BE2C (cell line): ENCODE measurements at regions not wholly inside any gene's neighbourhood (a gene's known extent, or its start where the extent isn't known, plus 50 kb on each side); places are given as distances from the start of the nearest gene placed in this dataset.

Source experiments
- DNase-seq: peaks from one replicate; pipeline ENCODE4 v3.0.0-alpha.2; 2020
- H3K27me3 ChIP-seq: fragments of 250-450 bp; sonication (Bioruptor Pico); 2 replicates; pipeline ENCODE4 v1.5.1; 2020; ENCODE audit warnings: mild to moderate bottlenecking
- H3K36me3 ChIP-seq: fragments of 250-450 bp; sonication (Bioruptor Pico); 2 replicates; pipeline ENCODE4 v1.5.1; 2020; ENCODE audit warnings: mild to moderate bottlenecking
- H3K4me1 ChIP-seq: fragments of 250-450 bp; sonication (Bioruptor Pico); 2 replicates; pipeline ENCODE4 v1.5.1; 2020
- H3K4me3 ChIP-seq: 2 replicates; pipeline ENCODE4 v1.5.1; 2011; ENCODE audit warnings: low read depth, low read length
- H3K9me3 ChIP-seq: fragments of 250-450 bp; sonication (Bioruptor Pico); 2 replicates; pipeline ENCODE4 v1.5.1; 2020
- CTCF ChIP-seq: IDR thresholded peaks from 2 replicates; pipeline ENCODE4 v1.5.1; 2012; ENCODE audit warnings: mild to moderate bottlenecking, low read depth, low read length

GRCh38 chr2:67232936-67233335 is 164.2 kb upstream of the ETAA1 start:
- TF ChIP-seq CTCF, result no peak
- no peaks in the 10 kb centered on the region for H3K9me3 ChIP-seq
- no peak for DNase-seq
- no peaks in the 10 kb centered on the region for H3K27me3 ChIP-seq
- H3K4me3 ChIP-seq, result no peak overlapping the region
- H3K4me1 ChIP-seq, result no peaks in the 10 kb centered on the region
- no peaks in the 10 kb centered on the region for H3K36me3 ChIP-seq

DNA sequence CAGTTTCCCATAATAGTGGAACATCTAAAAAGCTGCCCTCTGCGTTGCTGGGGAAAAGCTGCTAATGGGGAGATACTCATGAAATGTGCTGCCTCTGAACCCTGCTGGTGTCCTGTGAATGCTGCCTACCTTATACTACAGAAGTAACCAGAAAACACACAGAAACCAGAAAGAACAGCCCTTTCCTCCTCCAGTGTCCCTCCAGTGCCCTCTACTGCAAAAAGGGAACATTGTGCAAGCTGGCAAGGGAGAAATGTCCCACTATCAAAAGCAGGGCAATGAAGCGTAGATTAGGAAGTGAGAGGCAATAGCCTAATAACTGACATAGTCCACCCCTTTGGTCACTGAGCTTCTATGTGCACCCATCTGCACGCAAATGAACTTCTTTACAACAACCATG is 162.7 kb upstream of the ETAA1 start:
- no peak for DNase-seq
- Histone ChIP-seq H3K4me3 (no peak overlapping the region), H3K9me3 (no peaks in the 10 kb centered on the region), H3K36me3 (no peaks in the 10 kb centered on the region), H3K27me3 (no peaks in the 10 kb centered on the region), H3K4me1 (no peaks in the 10 kb centered on the region)
- TF ChIP-seq CTCF, result peak; percentile 64

DNA sequence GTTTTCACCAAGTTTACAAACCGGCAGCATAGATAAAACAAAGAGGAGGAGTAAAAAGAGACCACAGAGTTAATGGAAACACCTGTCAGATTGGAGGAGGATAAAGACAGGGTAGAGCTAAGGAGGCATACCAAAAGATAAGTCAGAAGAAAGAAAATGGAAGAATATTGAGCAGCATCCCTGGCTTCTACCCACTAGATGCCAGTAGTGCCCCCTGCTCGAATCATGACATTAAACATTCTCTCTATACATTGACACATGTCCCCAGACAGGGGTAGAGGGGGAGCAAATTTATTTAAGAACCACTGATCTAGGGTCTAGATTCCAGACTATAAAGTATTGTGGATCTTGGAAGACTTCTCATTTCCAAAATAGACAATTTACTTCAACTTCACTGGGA is 159.8 kb upstream of the ETAA1 start:
- Histone ChIP-seq H3K9me3 (no peaks in the 10 kb centered on the region), H3K4me3 (no peak overlapping the region), H3K4me1 (no peaks in the 10 kb centered on the region), H3K36me3 (no peaks in the 10 kb centered on the region), H3K27me3 (no peaks in the 10 kb centered on the region)
- DNase-seq, result no peak
- 0 out of 2 replicates have a peak, but pooled peaks have one; percentile 24 for TF ChIP-seq CTCF

DNA sequence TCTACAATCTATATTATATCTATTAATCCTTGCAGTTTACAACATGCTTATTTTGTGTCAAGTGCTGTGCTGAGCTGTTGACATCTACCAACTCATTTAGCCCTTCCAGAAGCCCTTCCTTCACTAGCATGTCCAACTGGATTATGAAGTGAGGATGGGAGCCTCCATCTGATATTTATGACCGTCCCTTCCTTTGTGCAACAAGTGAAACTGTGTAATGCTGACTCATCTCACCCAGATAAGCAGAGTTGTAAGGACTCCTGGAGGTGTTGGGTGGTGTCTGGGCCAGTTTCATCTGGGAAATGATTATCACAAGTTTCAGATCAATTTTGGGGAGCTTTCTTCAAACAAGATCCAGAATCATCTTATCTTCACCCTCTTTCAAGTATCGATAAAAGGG is 156.6 kb upstream of the ETAA1 start:
- Histone ChIP-seq H3K27me3 (no peaks in the 10 kb centered on the region), H3K36me3 (no peaks in the 10 kb centered on the region), H3K4me3 (no peak overlapping the region), H3K4me1 (no peaks in the 10 kb centered on the region), H3K9me3 (no peaks in the 10 kb centered on the region)
- no peak for TF ChIP-seq CTCF
- no peak for DNase-seq

GRCh38 chr2:67241453-67241852 is 155.7 kb upstream of the ETAA1 start:
- TF ChIP-seq CTCF, result no peak

GRCh38 chr2:67242456-67242855 is 154.7 kb upstream of the ETAA1 start:
- Histone ChIP-seq H3K4me3 (no peak overlapping the region), H3K27me3 (no peaks in the 10 kb centered on the region), H3K4me1 (no peaks in the 10 kb centered on the region), H3K9me3 (no peaks in the 10 kb centered on the region), H3K36me3 (no peaks in the 10 kb centered on the region)
- TF ChIP-seq CTCF, result no peak
- DNase-seq, result no peak

More at GRCh38 chr2:67241453-67241852, 155.7 kb upstream of the ETAA1 start:
- no peaks in the 10 kb centered on the region for H3K4me1 ChIP-seq
- no peak overlapping the region for H3K4me3 ChIP-seq
- no peak for DNase-seq
- H3K27me3 ChIP-seq, result no peaks in the 10 kb centered on the region
- H3K9me3 ChIP-seq, result no peaks in the 10 kb centered on the region
- H3K36me3 ChIP-seq, result no peaks in the 10 kb centered on the region
